GM18505 (cell line): ENCODE measurements at regions not wholly inside any gene's neighbourhood (a gene's known extent, or its start where the extent isn't known, plus 50 kb on each side); places are given as distances from the start of the nearest gene placed in this dataset.

ENCODE experiments used
- ATAC-seq: cut with Tn5 transposase; IDR thresholded peaks from one replicate; pipeline ENCODE4 v1.9.1; 2021; ENCODE audit not compliant: unreplicated experiment
- POLR2A ChIP-seq: IDR thresholded peaks from 4 replicates; pipeline ENCODE4 v1.6.1; 2011; ENCODE audit warnings: borderline replicate concordance; ENCODE audit not compliant: insufficient read depth, insufficient read length; ENCODE audit errors: extremely low read depth

DNA sequence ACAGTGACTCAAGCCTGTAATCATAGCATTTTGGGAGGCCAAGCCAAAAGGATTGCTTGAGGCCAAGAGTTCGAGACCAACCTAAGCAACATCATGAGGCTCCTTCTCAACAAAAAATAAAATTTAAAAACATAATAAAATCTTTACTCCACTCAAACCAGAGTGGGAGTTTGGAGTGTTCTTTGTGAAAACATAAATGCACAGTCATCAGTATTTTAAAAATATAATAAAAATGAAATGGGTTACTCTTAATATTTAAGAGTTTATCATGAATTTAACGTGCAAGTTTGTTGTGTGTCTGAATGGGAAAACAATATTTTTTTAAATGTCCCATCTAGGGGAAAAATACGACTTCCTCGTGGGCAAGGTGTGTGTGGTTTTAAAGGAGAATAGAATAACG is 78.6 kb upstream of the STARD13 start:
- no peak for ATAC-seq
- TF ChIP-seq POLR2A, result no peak

DNA sequence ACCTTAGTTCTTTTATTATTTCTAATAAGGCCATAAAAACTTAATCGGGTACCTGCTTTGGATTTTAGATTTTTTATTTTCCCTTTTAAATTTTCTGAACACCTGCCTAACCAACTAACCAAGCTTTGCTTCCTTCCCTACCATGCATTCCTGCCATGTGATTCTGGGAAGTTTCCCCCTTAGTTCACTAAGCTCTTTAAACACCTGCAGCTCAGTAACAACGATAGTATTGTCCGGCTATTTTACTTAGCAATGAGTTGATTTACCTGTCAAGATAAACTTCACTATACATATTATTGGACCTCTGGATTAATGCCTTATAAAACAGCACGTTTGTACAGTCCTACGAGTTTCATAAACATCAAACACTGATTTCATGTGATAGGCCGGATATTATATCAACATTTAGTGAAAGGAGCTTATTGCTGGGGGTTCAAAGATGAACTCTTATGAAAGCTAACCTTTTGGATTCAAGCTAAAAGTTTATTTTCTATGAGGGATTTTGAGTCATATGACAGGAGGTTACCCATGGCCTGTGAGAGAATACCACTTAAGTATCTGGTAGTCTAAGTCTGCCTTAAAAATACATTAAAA is 81.0 kb upstream of the STARD13 start:
- no peak for TF ChIP-seq POLR2A
- no peak for ATAC-seq

DNA sequence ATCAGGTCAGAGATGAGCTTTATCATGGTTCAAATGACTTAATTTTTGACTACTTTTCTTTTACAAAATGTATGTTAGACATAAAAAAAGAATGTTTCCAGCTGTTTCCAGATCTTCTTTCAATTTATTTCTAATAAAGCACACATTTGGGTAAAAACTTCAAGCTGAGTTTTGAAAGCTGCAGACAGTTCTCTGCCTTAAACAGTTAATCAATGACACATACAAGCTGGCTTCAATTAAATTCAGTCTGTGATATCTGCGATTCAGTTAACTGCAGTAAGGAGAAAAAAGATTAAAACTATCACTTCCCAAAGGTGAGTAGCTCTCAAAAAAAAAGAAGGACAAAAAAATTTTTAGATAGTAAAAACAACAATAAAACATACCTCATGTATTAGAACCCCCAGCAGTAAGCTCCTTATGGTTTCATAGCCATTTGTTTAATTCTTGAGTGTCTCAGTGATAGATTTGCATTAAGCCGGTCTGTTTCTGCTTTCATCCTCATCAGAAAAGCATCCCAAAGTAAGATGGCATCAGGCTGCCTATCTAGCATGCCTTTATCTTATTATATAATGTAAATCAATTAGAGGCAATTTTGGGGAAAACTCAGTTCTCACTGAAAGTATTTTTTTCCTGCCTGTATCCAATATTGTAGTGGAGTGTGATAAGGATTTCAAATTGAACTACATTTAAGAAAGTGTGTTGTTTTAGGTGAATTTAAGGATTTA is 81.8 kb upstream of the STARD13 start:
- no peak for ATAC-seq
- TF ChIP-seq POLR2A, result no peak

DNA sequence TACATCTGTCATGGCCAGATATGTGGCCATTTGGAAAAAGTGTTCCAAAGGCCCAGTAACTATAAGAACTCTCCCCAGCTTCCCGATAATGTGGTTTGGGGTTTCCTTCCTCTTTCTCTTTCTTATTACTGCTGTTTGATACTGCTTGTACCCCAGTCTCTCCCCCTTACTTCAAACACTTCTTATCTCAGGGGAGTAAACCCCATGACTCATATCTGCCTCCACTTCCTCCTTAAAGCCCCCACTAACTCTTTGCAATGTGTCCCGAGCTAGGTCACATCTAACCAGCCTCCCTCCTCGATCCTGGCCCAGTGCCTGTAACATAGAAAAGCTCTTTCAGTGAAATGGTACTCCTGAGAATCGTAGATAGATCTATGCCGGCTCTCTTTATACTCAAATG is 82.4 kb upstream of the STARD13 start:
- ATAC-seq, result peak; percentile 66
- no peak for TF ChIP-seq POLR2A

DNA sequence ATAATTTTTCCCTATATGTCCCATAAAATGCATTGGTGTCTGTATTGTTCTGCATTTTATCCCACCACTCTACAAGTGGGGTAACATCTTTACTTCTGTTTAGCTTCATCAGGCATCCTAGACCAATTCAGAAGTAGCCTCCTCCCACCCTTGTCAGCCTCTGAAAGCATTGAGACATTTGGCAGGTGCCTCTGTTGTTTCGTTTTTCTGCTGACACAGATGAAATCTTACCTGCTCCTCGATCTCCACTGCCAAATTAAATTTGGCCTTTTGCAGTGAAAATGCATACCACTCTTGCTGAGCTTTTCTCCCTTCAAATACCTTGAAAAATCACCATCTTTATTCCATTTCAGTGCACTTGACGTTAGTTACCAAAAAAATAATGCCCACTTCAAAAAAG is 83.5 kb upstream of the STARD13 start:
- no peak for ATAC-seq
- no peak for TF ChIP-seq POLR2A

DNA sequence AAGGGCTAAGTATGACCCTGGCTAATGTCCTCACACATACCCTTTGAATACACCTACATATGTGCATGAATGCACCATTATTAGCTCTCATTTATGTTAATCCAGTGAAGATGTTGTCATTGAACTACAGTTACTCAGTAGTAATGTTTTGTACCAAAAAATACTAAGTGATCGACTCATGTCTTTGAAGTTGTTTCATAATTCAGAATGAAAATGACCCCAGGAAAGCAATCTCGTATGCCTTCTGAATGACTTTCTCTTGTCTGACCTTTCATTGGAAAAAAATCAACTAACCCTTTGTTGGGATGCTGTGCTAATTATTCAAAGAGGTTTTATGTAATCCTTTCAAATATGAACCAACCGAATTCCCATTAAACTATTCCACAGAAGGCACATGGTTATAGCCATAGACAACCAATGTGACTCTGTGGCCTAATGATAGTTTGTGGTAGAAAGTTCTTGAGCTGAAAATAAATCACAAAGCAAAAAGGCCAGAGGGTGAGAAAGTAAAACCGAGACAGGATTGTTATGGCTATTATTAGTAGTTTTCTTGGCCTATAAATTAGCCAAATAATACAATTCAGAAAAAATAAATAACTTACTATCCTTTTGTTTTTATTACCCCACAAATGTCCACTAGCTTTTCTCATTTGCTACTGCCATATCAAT is 86.8 kb upstream of the STARD13 start:
- TF ChIP-seq POLR2A, result no peak
- no peak for ATAC-seq

DNA sequence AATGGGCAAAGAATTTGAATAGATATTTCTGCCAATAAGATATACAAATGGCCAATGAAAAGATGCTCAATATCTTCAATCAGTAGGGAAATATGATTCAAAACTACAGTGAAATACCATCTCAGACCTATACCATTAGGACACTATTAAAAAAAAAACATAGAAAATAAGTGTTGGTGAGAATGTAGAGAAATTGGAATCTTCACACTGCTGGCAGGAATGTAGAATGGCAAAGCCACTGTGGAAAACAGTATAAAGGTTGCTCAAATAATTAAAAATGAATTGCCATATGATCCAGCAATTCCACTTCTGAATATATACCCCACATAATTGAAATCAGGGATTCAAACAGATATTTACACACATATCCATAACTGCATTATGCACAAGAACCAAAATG is 88.1 kb upstream of the STARD13 start:
- TF ChIP-seq POLR2A, result no peak
- ATAC-seq, result no peak

DNA sequence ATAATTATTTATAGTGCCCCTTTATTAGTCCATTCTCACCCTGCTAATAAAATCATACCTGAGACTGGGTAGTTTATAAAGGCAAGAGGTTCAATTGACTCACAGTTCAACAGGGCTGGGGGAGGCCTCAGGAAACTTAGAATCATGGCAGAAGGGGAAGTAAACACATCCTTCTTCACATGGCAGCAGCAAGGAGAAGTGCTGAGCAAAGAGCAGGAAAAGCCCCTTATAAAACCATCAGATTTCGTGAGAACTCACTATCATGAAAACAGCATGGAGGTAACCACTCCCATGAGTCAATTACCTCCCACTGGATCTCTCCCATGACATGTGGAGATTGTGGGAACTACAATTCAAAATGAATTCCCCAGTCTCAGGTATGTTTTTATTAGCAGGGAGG is 89.9 kb upstream of the STARD13 start:
- no peak for TF ChIP-seq POLR2A
- ATAC-seq, result no peak

DNA sequence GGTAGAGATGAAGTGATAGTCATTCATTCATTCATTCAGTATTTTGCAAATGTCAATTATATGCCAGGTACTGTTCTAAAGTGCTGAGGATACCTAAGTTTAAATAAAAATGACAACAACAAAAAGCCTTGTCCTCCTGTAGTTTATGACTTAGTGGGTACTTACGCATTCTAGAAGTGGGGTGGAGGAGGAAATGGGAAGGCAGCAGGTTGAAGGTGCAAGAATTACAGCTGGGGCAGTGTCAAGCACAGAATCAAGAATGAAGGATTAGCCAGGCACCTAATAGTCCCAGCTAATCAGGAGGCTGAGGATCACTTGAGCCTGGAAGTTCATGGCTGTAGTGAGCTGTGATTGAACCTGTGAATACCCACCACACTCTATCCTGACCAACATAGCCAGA is 90.7 kb upstream of the STARD13 start:
- TF ChIP-seq POLR2A, result no peak
- ATAC-seq, result no peak

DNA sequence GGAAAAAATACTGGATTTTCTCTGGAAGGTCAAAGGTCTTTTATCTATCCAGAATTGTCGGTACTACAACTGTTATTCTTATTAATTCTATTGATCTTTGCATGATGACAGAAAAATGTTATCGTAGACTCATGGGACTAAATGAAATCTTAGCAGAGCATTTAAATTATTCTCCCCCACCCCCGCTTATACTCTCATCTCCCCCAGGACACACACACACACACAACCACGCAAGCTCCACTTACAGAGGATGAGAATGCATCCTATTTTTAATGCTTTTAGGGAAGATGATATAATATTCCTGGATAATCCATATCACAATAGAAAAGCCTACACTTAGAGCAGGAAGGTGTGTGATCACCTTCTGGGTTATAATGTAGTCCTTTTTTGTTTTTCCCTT is 91.9 kb upstream of the STARD13 start:
- no peak for ATAC-seq
- TF ChIP-seq POLR2A, result no peak

DNA sequence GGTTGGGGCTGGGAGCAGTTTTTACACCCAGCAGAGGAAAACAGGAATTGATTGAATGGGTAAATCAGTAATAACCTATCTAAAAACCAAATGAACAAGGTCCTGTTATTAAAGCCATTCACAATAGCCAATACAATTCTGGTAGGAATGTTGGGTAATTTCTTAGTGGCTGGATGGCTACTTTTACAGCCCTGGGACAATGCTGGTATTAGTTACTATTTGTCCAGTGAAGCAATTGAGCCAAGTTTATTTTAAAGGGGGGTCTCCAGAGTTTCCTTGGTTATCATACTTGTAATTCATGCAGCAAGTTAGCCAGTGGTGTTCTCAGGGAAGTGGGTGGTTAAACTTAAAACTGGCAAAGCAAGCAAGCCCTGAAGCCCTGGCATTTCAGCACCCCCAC is 92.3 kb upstream of the STARD13 start:
- ATAC-seq, result no peak
- no peak for TF ChIP-seq POLR2A

DNA sequence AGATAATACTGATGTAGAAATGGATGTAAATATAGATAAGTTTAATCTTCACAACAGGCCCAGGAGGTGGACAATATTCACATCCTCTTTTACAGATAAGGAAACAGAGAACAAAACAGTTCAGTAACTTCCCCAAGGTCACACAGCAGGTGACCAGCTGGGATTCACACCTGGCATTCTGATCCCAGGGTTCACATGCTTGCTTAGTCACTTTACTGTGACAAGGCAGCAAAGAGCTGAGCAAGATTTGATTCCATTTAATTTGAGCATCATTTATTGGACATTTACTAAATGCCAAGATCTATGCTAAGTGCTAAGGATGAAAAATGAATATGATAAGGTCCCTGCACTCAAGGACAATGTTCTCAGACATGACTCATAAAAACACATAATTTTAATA is 94.1 kb upstream of the STARD13 start:
- no peak for TF ChIP-seq POLR2A
- ATAC-seq, result no peak

DNA sequence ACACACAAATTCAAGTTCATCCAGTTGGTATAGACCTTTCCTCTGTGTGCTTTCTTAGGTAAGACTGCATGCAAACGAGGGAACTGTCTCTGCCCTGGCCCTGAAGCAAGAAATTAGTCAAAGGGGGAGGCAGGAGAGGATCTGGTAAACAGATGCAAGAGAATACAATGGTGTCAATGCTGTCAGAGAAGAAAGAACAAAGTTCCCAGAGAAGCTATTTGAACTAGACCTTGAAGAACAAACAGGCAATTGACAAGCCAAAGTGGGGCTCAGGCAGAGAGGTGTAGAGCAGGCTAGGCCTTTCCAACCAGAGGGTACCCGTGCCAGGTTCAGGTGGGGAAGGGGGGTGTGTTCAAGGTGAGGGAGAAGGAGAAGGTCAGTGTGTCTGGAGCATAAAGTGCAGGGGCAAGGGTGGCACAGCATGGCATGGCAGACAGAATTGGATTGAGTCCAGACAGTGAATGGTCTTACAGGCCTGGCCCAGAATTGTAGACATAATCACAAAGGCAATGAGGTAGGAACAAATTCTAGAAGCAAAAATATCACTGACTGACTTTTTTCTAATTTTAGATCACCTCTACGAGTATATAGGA is 95.0 kb upstream of the STARD13 start:
- TF ChIP-seq POLR2A, result no peak
- ATAC-seq, result no peak

DNA sequence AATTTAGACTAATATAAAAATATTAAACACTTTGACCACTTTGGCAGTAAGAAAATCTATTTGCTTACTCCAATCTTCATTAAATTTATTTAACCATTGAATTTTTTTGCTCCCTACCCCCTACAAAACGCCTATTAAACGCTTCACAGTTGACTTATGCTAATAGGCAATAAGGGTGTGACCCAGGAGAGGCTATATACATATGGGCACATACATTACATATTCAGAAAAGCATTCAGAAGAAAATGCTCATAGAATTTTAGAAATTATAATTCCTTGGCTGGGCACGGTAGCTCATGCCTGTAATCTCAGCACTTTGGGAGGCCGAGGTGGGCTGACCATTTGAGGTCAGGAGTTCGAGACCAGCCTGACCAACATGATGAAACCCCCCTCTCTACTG is 95.6 kb upstream of the STARD13 start:
- ATAC-seq, result no peak
- no peak for TF ChIP-seq POLR2A
